Coronary artery (tissue), 2 donors: ENCODE measurements at regions not wholly inside any gene's neighbourhood (a gene's known extent, or its start where the extent isn't known, plus 50 kb on each side); places are given as distances from the start of the nearest gene placed in this dataset.

ENCODE experiments used
- DNase-seq: peaks from one replicate; pipeline ENCODE4 v3.0.0-alpha.2; 2017; ENCODE audit warnings: low spot score
- H3K27ac ChIP-seq, 2 donors: fragments of 200-600 bp; sonication (generic); one replicate each; pipeline ENCODE4 v1.5.1; 2016 to 2019
- H3K4me3 ChIP-seq: fragments of 200-600 bp; sonication (generic); 2 replicates; pipeline ENCODE4 v1.5.1; 2016; ENCODE audit warnings: mild to moderate bottlenecking, moderate library complexity
- CTCF ChIP-seq: fragments of 200-600 bp; sonication (generic); IDR thresholded peaks from one replicate; pipeline ENCODE4 v1.5.1; 2019; ENCODE audit warnings: antibody characterized with exemption

- DNase-seq, result no peak
- Histone ChIP-seq H3K4me3 (no peak overlapping the region), H3K27ac (no peak overlapping the region)
- no peak for TF ChIP-seq CTCF
Observed at GRCh38 chr10:25076506-25077177, 60.2 kb downstream of the THNSL1 start.

- no peak overlapping the region for H3K27ac ChIP-seq
- DNase-seq, result no peak
- no peak for TF ChIP-seq CTCF
- no peak overlapping the region for H3K4me3 ChIP-seq
Observed at GRCh38 chr10:25078658-25079431, 62.4 kb downstream of the THNSL1 start.

GRCh38 chr10:25080880-25081581, 64.6 kb downstream of the THNSL1 start:
- H3K4me3 ChIP-seq, result no peak overlapping the region
- DNase-seq, result peak; percentile 88
- H3K27ac ChIP-seq, result no peak overlapping the region
- TF ChIP-seq CTCF, result peak; percentile 89

DNA sequence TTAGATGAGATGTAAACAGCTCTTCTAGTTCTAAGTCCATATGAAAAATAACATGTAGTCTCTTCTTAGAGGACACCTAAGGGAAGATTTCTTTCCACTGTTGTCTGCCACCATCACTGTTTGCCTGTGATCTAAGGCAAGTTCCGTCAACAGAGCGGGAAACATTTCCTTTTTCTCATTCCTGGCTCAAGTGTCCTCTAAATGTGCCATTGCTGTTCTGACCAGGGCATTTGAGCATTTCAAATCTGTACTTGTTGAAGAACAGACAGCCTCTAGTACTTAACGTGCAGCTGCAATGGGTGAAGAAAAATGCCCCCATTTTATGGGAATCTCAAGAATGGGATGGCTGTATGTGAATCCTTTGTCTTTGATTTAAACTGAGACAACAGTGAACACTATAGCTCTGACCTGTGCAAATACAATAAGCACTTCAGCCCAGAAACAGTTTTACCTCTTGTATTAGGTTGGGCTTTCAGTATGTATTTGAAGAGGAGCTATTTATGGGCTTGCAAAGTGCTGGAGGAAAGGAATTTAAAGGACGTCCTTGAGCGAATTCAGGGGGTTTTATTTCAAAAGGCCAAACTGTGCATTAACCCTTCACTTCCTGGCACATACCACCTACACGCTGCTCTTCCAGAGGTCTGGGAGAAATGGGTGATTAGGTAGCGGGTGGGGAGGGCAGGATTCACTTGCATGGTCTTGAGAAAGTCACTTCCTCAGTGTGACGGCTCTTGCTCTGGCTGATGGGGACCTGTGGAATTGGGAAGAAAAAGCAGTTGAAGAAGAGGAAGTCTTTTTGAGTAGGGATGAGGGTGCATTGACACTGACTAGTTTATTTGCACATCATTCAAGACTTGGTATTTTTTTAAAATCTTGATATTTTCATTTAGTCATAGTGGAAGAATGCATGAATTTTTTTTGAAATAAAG, 66.1 kb downstream of the THNSL1 start:
- H3K27ac ChIP-seq, result no peak overlapping the region

GRCh38 chr10:25083546-25084111, 67.2 kb downstream of the THNSL1 start:
- TF ChIP-seq CTCF, result no peak
- DNase-seq, result no peak
- Histone ChIP-seq H3K4me3 (no peak overlapping the region), H3K27ac (no peak overlapping the region)

More for the DNA sequence above, 66.1 kb downstream of the THNSL1 start:
- no peak for DNase-seq
- no peak overlapping the region for H3K4me3 ChIP-seq
- TF ChIP-seq CTCF, result no peak

DNA sequence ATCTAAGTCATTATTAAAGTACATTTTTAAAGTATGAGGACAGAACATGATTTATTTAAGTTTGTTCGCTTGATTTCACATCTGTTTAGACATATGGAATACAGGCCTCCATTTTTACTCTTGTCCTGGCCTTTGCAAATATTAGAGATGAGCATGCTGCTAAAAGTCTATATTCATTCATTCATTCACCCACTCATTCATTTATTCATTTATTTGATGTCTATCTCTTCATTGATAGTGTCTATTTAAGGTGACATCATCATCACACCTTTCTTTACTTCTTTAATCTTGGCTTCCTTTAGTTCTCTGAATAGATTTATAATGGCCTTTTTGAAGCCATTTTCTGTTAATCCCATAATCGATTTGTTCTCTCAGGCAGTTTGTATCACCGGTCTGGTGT, 68.0 kb downstream of the THNSL1 start:
- Histone ChIP-seq H3K27ac (no peak overlapping the region), H3K4me3 (no peak overlapping the region)
- no peak for TF ChIP-seq CTCF
- DNase-seq, result no peak
